GM19043 (cell line): ENCODE measurements at regions not wholly inside any gene's neighbourhood (a gene's known extent, or its start where the extent isn't known, plus 50 kb on each side); places are given as distances from the start of the nearest gene placed in this dataset.
A peak's percentile ranks its signal among the peaks of the same experiment; 100 is the strongest.
"Not testable (repeated sequence)": the region's sequence is repeated elsewhere in the genome, so short reads cannot be mapped to it uniquely, and the experiment has no call there.

ENCODE experiments used
- ATAC-seq: cut with Tn5 transposase; IDR thresholded peaks from one replicate; pipeline ENCODE4 v1.9.1; 2021; ENCODE audit warnings: low read depth; ENCODE audit not compliant: unreplicated experiment

- ATAC-seq: not testable (repeated sequence)
Observed at GRCh38 chr5:124890442-124890841, 144.0 kb upstream of the ZNF608 start.

- ATAC-seq: no peak
Observed at GRCh38 chr5:124891179-124891578, 144.7 kb upstream of the ZNF608 start.

- ATAC-seq: no peak
Observed at GRCh38 chr5:124892185-124892848, 145.9 kb upstream of the ZNF608 start.

GRCh38 chr5:124894541-124894940 is 148.1 kb upstream of the ZNF608 start:
- no peak for ATAC-seq

- no peak for ATAC-seq
Observed at GRCh38 chr5:124895236-124895635, 148.8 kb upstream of the ZNF608 start.

- no peak for ATAC-seq
Observed at GRCh38 chr5:124901081-124901480, 154.6 kb upstream of the ZNF608 start.

GRCh38 chr5:124902097-124902821 is 155.8 kb upstream of the ZNF608 start:
- peak; percentile 98 for ATAC-seq

GRCh38 chr5:124905256-124906130 is 159.1 kb upstream of the ZNF608 start:
- ATAC-seq: no peak

- ATAC-seq: no peak
Observed at GRCh38 chr5:124906339-124907097, 160.1 kb upstream of the ZNF608 start.

GRCh38 chr5:124907098-124907644 is 160.7 kb upstream of the ZNF608 start:
- no peak for ATAC-seq

GRCh38 chr5:124908581-124909451 is 162.4 kb upstream of the ZNF608 start:
- ATAC-seq: peak; percentile 80

- no peak for ATAC-seq
Observed at GRCh38 chr5:124909734-124910133, 163.3 kb upstream of the ZNF608 start.

GRCh38 chr5:124910354-124911016 is 164.0 kb upstream of the ZNF608 start:
- ATAC-seq: no peak

GRCh38 chr5:124912638-124913328 is 166.3 kb upstream of the ZNF608 start:
- ATAC-seq: no peak

GRCh38 chr5:124913329-124913653 is 166.9 kb upstream of the ZNF608 start:
- ATAC-seq: no peak

- ATAC-seq: not testable (repeated sequence)
Observed at GRCh38 chr5:124916313-124916712, 169.9 kb upstream of the ZNF608 start.

- ATAC-seq: no peak
Observed at GRCh38 chr5:124918618-124919017, 172.2 kb upstream of the ZNF608 start.

GRCh38 chr5:124919076-124919475 is 172.6 kb upstream of the ZNF608 start:
- no peak for ATAC-seq
